ENCODE measurements at regions not wholly inside any gene's neighbourhood (a gene's known extent, or its start where the extent isn't known, plus 50 kb on each side); places are given as distances from the start of the nearest gene placed in this dataset.

DNA sequence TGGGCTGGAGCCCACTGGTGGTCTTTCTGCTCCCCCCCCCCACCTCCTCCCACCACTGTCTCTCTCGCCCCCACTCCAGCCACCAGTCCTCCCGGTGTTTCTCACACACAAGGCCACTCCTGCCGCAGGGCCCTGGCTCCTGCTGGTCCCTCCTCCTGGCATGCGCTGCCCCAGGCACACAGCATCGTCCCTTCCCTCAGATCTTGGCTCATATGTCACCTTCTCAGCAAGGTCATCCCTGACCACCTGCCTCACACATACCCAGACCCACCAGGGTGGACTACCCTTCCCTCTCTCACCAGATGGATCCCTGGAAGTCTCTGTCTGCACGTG, 101.5 kb upstream of the IQSEC1 start:
- Histone ChIP-seq H3K27ac (no peak overlapping the region), H3K79me2 (ENCODE audit: insufficient read depth) (no peaks in the 10 kb centered on the region), H3K4me1 (ENCODE audit: insufficient read depth) (no peaks in the 10 kb centered on the region), H3K27me3 (replicated peaks; ENCODE audit: insufficient read depth) (no peaks in the 10 kb centered on the region; the same call in 1 of the 2 replicates), H3K9me2 (ENCODE audit: insufficient read depth) (no peaks in the 10 kb centered on the region), H3F3A (ENCODE audit: insufficient read depth) (no peaks in the 10 kb centered on the region), H3K4me2 (ENCODE audit: unreplicated experiment) (no peak overlapping the region), H2AFZ (no peak overlapping the region), H3K9me3 (ENCODE audit: low read depth) (no peaks in the 10 kb centered on the region), H3K36me3 (ENCODE audit: low read depth) (no peaks in the 10 kb centered on the region), H3K9ac (no peak overlapping the region), H4K20me1 (ENCODE audit: insufficient read depth) (no peaks in the 10 kb centered on the region), H3K4me3 (no peak overlapping the region)
- TF ChIP-seq EZH2 (IDR thresholded peaks at IDR 0.05; ENCODE audit: insufficient read depth, poor library complexity, severe bottlenecking) (no peak), EZH2phosphoT487 (IDR thresholded peaks at IDR 0.05; ENCODE audit: insufficient read depth, low read depth) (no peak)
- in situ Hi-C loops (cut with MboI) = no loop called here
- 26 to 28% methylated on average over 3 to 6 of the region's 6 CpGs for WGBS, 2 experiments (ENCODE audit: low coverage in 1 of 2, low lambda C conversion rate in 2 of 2, missing lambda C conversion rate in 2 of 2)
- DNase-seq = no peak

DNA sequence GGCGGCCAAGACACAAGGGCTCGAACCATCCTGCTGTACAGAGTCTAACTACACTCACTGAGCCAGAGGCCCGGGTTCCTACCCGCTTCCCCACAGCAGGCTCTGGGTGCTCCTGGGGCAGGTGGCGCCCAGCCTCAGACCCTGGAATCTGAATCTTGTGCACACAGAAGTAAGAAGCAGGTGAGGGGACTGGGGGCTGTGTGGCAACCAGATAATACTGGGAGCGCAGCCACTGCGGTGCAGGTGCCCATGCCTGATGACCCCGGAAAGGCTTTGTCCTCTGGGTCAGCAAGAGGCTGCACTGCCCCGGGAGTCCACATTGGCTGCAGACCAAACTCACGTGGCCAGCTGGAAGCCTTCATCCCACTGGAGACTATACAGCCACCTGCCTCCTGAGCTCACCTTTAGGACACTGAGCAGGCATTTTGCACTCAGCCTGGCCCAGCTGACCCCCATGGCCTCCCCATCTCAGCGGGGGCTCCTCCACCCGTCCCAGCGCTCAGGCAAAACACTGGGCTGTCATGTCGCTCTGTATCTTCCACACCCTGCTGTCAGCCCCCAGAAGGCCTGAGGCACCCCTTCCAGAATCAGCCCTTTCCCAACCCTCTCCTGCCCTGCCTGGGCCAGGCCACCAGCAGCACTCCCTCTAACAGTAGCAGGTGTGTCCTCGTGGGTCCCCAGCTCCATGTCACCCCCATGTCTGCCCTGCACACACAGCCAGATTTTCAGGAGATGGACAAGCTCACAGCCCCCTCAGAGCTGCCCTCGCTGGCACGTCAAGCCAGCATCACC, 101.0 kb upstream of the IQSEC1 start:
- Histone ChIP-seq H3K4me1 (ENCODE audit: insufficient read depth) (no peaks in the 10 kb centered on the region), H4K20me1 (ENCODE audit: insufficient read depth) (no peaks in the 10 kb centered on the region), H3K4me2 (ENCODE audit: unreplicated experiment) (no peak overlapping the region), H3K9me3 (ENCODE audit: low read depth) (no peaks in the 10 kb centered on the region), H3F3A (ENCODE audit: insufficient read depth) (no peaks in the 10 kb centered on the region), H2AFZ (no peak overlapping the region), H3K36me3 (ENCODE audit: low read depth) (no peaks in the 10 kb centered on the region), H3K4me3 (no peak overlapping the region), H3K9me2 (ENCODE audit: insufficient read depth) (no peaks in the 10 kb centered on the region), H3K9ac (no peak overlapping the region), H3K79me2 (ENCODE audit: insufficient read depth) (no peaks in the 10 kb centered on the region), H3K27me3 (replicated peaks; ENCODE audit: insufficient read depth) (no peaks in the 10 kb centered on the region; the same call in 1 of the 2 replicates), H3K27ac (no peak overlapping the region)
- no peak for DNase-seq
- no peak for TF ChIP-seq EZH2 (IDR thresholded peaks at IDR 0.05; ENCODE audit: insufficient read depth, poor library complexity, severe bottlenecking)
- no peak for TF ChIP-seq EZH2phosphoT487 (IDR thresholded peaks at IDR 0.05; ENCODE audit: insufficient read depth, low read depth)
- 52 to 58% methylated on average over 16 of the region's 17 CpGs for WGBS, 2 experiments (ENCODE audit: low coverage in 1 of 2, low lambda C conversion rate in 2 of 2, missing lambda C conversion rate in 2 of 2)
- in situ Hi-C loops (cut with MboI) = no loop called here

- DNase-seq = no peak
- Histone ChIP-seq H3K9me3 (ENCODE audit: low read depth) (no peaks in the 10 kb centered on the region), H3K9me2 (ENCODE audit: insufficient read depth) (no peaks in the 10 kb centered on the region)
Observed at GRCh38 chr3:13173186-13173585, 100.0 kb upstream of the IQSEC1 start.

GRCh38 chr3:13172644-13173013, 99.4 kb upstream of the IQSEC1 start:
- TF ChIP-seq EZH2 (IDR thresholded peaks at IDR 0.05; ENCODE audit: insufficient read depth, poor library complexity, severe bottlenecking) (no peak), EZH2phosphoT487 (IDR thresholded peaks at IDR 0.05; ENCODE audit: insufficient read depth, low read depth) (no peak)
- H3K4me2 ChIP-seq (ENCODE audit: unreplicated experiment) = no peak overlapping the region
- H3K27ac ChIP-seq = no peak overlapping the region
- no peaks in the 10 kb centered on the region for H3K9me2 ChIP-seq (ENCODE audit: insufficient read depth)
- H3K9me3 ChIP-seq (ENCODE audit: low read depth) = no peaks in the 10 kb centered on the region
- H3F3A ChIP-seq (ENCODE audit: insufficient read depth) = no peaks in the 10 kb centered on the region
- H3K79me2 ChIP-seq (ENCODE audit: insufficient read depth) = no peaks in the 10 kb centered on the region
- 54 to 69% methylated on average over 5 to 7 of the region's 7 CpGs for WGBS, 2 experiments (ENCODE audit: low coverage in 1 of 2, low lambda C conversion rate in 2 of 2, missing lambda C conversion rate in 2 of 2)
- H3K4me3 ChIP-seq = no peak overlapping the region
- no peaks in the 10 kb centered on the region for H4K20me1 ChIP-seq (ENCODE audit: insufficient read depth)
- no peak overlapping the region for H3K9ac ChIP-seq
- no peak overlapping the region for H2AFZ ChIP-seq
- in situ Hi-C loops (cut with MboI) = no loop called here
- H3K36me3 ChIP-seq (ENCODE audit: low read depth) = no peaks in the 10 kb centered on the region
- no peaks in the 10 kb centered on the region; the same call in 1 of the 2 replicates for H3K27me3 ChIP-seq (replicated peaks; ENCODE audit: insufficient read depth)
- no peaks in the 10 kb centered on the region for H3K4me1 ChIP-seq (ENCODE audit: insufficient read depth)
- DNase-seq = no peak

More at GRCh38 chr3:13173186-13173585, 100.0 kb upstream of the IQSEC1 start:
- H3K4me1 ChIP-seq (ENCODE audit: insufficient read depth) = no peaks in the 10 kb centered on the region
- no peaks in the 10 kb centered on the region for H3F3A ChIP-seq (ENCODE audit: insufficient read depth)
- no peak overlapping the region for H3K9ac ChIP-seq
- in situ Hi-C loops (cut with MboI) = no loop called here
- no peak overlapping the region for H3K27ac ChIP-seq
- H3K4me2 ChIP-seq (ENCODE audit: unreplicated experiment) = no peak overlapping the region
- no peak overlapping the region for H2AFZ ChIP-seq
- H3K4me3 ChIP-seq = no peak overlapping the region
- H3K27me3 ChIP-seq (replicated peaks; ENCODE audit: insufficient read depth) = no peaks in the 10 kb centered on the region; the same call in 1 of the 2 replicates
- TF ChIP-seq EZH2 (IDR thresholded peaks at IDR 0.05; ENCODE audit: insufficient read depth, poor library complexity, severe bottlenecking) (no peak), EZH2phosphoT487 (IDR thresholded peaks at IDR 0.05; ENCODE audit: insufficient read depth, low read depth) (no peak)
- WGBS, 2 experiments (ENCODE audit: low coverage in 1 of 2, low lambda C conversion rate in 2 of 2, missing lambda C conversion rate in 2 of 2) = 36 to 37% methylated on average over 6 of the region's 6 CpGs
- no peaks in the 10 kb centered on the region for H4K20me1 ChIP-seq (ENCODE audit: insufficient read depth)
- no peaks in the 10 kb centered on the region for H3K79me2 ChIP-seq (ENCODE audit: insufficient read depth)
- H3K36me3 ChIP-seq (ENCODE audit: low read depth) = no peaks in the 10 kb centered on the region
